Spleen (tissue), 11 donors: ENCODE measurements at regions not wholly inside any gene's neighbourhood (a gene's known extent, or its start where the extent isn't known, plus 50 kb on each side); places are given as distances from the start of the nearest gene placed in this dataset.

ENCODE experiments used
- DNase-seq: peaks from one replicate; pipeline ENCODE4 v3.0.0-alpha.2; 2020
- H3K27ac ChIP-seq, 8 donors: fragments of 200-600 bp; sonication (generic) in 7 of 8; 1 replicate in 4 of 8; 2 replicates in 4 of 8; pipeline versions ENCODE4 v1.5.0 to v1.8.0; 2016 to 2021; ENCODE audit warnings: inconsistent platforms in 4 of 8, mild to moderate bottlenecking in 4 of 8, moderate library complexity in 1 of 8
- H3K27me3 ChIP-seq, 7 donors: fragments of 200-600 bp; sonication (generic) in 6 of 7; replicated peaks in 1 of 7; 1 replicate in 4 of 7; 2 replicates in 3 of 7; pipeline versions ENCODE4 v1.5.0 to v1.8.0; 2016 to 2021; ENCODE audit warnings: inconsistent platforms in 3 of 7, mild to moderate bottlenecking in 1 of 7
- H3K36me3 ChIP-seq, 6 donors: fragments of 200-600 bp; sonication (generic) in 5 of 6; 1 replicate in 4 of 6; 2 replicates in 2 of 6; pipeline versions ENCODE4 v1.5.0 to v1.8.0; 2016 to 2021; ENCODE audit warnings: inconsistent platforms in 2 of 6
- H3K4me1 ChIP-seq, 6 donors: fragments of 200-600 bp; sonication (generic) in 5 of 6; 1 replicate in 3 of 6; 2 replicates in 3 of 6; pipeline versions ENCODE4 v1.5.0 to v1.8.0; 2016 to 2021; ENCODE audit warnings: inconsistent platforms in 3 of 6
- H3K4me3 ChIP-seq, 8 donors: fragments of 200-600 bp; sonication (generic) in 7 of 8; 1 replicate in 4 of 8; 2 replicates in 4 of 8; pipeline versions ENCODE4 v1.5.0 to v1.8.0; 2016 to 2021; ENCODE audit warnings: inconsistent platforms in 4 of 8, mild to moderate bottlenecking in 4 of 8, moderate library complexity in 2 of 8
- H3K9me3 ChIP-seq, 8 donors: fragments of 200-600 bp; sonication (generic) in 7 of 8; 1 replicate in 4 of 8; 2 replicates in 4 of 8; pipeline versions ENCODE4 v1.5.0 to v1.8.0; 2016 to 2021; ENCODE audit warnings: inconsistent platforms in 4 of 8
- POLR2A ChIP-seq, 3 donors: fragments of 450-650 bp; IDR thresholded peaks; one replicate each; pipeline ENCODE4 v1.5.1; 2017; ENCODE audit warnings: antibody characterized with exemption in 3 of 3, mild to moderate bottlenecking in 1 of 3
- POLR2AphosphoS5 ChIP-seq, 3 donors: sonication (generic); formaldehyde crosslinking; IDR thresholded peaks; one replicate each; pipeline ENCODE4 v1.5.1; 2017; ENCODE audit warnings: antibody characterized with exemption in 3 of 3
- WGBS, 5 donors: extraction: QIAGEN DNeasy Blood & Tissue Kit in 3 of 5; methylation state at CpG; one replicate each; pipeline versions ENCODE4 v1.1.5 to v1.1.7; 2013 to 2018; 5-methylcytosine and 5-hydroxymethylcytosine counted together
- intact Hi-C: fragments of 100-400 bp; cut with DNase I; formaldehyde crosslinking; loops from one replicate; pipeline ENCODE4 v1.15.0; 2023; ENCODE audit warnings: low total_unique reads
- TF ChIP-seq, protein P1 (sequence below), 11 experiments: fragments of 200-600 bp in 7 of 11; fragments of 450-650 bp in 4 of 11; sonication (generic) in 4 of 11; IDR thresholded peaks in 8 of 11; conservative IDR thresholded peaks in 3 of 11; 1 replicate in 7 of 11; 2 replicates in 4 of 11; pipeline versions ENCODE4 v1.4.0 to v1.8.0; 2016 to 2021; ENCODE audit warnings: antibody characterized with exemption in 11 of 11, inconsistent platforms in 4 of 11, mild to moderate bottlenecking in 1 of 11
- donor health status: healthy with polysubstance abuse.
- donor health status: DM: no; HTN: no; CAD: no; lungs with moderate emphysema.
- donor health status: DM: no; HTN: no; CAD: no.
- donor health status: Bipolar disorder and iron deficiency.
- donor health status: healthy.
- donor health status: DM: no; HTN: no; CAD: no.
- donor health status: DM: yes; HTN: yes; CAD: no.

DNA sequence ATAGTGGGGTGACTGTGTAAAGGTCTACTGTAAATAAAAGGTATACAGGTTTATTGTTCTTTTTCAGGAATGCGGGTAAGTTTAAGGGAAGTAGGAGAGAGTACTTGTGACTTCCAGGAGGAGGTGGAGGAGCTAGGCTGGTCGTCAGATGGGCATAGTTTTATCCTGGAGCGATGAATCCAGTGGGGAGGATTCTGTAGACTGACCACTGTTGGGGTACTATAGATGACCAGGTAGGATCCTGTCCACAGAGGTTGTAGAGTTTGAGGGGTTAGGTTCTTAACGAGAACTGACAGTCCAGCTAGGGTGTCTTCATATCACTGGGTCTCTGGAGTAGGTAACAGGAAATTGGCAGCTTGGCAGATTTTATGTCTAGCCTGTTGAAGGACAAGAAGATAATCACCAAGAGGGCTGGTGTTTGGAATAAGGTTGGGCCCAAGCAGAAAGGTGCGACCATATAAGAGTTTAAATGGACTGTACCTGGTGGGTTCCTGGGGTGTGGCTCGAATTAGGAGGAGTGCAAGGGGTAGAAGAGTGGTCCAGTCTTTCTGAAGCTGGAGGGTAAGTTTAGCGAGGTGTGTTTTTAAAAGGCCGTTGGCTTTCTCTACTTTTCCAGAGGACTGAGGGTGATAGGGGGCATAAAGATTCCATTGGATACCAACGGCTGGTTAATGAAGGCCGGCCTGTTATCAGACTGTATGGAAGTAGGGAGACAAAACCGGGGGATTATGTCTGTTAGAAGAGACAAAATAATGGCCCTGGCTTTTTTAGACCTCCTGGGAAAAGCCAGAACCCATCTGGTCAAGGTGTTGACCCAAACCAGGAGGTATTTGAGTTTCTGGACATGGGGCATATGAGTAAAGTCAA, 751.3 kb upstream of the ADGRB3 start:
- Histone ChIP-seq H3K4me1 (no peaks in the 10 kb centered on the region), H3K27me3 (no peaks in the 10 kb centered on the region), H3K9me3 (peaks cover 0 to 63% (median 20%) of the 10 kb centered on the region in 8 donors), H3K27ac (no peak overlapping the region), H3K36me3 (no peaks in the 10 kb centered on the region), H3K4me3 (no peak overlapping the region)
- TF ChIP-seq POLR2AphosphoS5 (IDR thresholded peaks at IDR 0.05) (no peak), POLR2A (IDR thresholded peaks at IDR 0.05) (no peak)
- TF ChIP-seq, protein P1, sequence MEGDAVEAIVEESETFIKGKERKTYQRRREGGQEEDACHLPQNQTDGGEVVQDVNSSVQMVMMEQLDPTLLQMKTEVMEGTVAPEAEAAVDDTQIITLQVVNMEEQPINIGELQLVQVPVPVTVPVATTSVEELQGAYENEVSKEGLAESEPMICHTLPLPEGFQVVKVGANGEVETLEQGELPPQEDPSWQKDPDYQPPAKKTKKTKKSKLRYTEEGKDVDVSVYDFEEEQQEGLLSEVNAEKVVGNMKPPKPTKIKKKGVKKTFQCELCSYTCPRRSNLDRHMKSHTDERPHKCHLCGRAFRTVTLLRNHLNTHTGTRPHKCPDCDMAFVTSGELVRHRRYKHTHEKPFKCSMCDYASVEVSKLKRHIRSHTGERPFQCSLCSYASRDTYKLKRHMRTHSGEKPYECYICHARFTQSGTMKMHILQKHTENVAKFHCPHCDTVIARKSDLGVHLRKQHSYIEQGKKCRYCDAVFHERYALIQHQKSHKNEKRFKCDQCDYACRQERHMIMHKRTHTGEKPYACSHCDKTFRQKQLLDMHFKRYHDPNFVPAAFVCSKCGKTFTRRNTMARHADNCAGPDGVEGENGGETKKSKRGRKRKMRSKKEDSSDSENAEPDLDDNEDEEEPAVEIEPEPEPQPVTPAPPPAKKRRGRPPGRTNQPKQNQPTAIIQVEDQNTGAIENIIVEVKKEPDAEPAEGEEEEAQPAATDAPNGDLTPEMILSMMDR (IDR thresholded peaks at IDR 0.05 in 8 of 11, conservative IDR thresholded peaks at IDR 0.05 in 3 of 11), result no peak
- DNase-seq, result no peak
- intact Hi-C loops, result no loop called here
- WGBS, 5 donors, result 78 to 92% (median 88%) methylated on average over 11 of the region's 11 CpGs

DNA sequence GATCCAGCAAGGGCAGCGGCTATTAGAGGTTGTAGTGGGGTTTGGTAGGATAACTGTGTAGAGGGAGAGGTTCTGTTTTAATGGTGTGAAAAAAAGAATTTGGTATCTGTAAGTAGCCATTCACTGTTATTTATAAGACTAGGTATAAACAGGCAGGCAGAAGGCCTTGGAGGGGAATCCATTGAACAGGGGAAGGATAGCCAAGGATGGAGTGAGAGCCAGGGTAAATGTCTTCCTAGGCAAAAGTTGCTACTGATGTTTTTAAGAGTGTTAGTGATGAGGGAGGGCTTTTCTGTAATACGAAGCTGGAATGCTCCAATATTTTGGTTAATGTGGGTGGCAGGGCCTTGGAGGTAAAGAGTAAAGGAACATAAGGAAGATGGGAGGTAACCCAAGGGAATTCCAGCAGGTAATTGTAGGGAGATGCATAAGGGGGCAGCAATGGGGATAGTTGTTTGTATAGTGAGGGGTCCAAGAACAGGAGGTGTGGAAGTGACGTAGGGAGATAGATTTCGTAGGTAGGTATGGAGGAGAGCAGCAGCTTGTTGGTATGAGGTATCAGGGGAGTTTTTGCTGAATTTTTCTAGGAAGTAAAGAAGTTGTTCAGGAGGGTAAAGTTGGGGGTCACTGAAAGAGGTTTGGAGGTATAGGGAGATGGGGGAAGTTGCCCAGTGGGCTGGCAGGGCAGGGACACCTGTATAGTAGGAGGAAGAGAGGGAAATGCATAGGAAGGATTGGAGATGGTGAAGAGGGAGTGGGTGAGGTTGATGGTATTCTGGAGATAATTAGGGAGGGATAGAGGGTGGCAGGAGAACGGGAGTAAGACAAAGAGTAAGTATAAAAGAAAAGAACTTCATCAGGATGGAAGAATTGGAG, 752.4 kb upstream of the ADGRB3 start:
- Histone ChIP-seq H3K9me3 (peaks cover 0 to 66% (median 19%) of the 10 kb centered on the region in 8 donors), H3K27ac (no peak overlapping the region), H3K4me3 (no peak overlapping the region), H3K36me3 (no peaks in the 10 kb centered on the region), H3K27me3 (no peaks in the 10 kb centered on the region), H3K4me1 (no peaks in the 10 kb centered on the region)
- 71 to 86% (median 74%) methylated on average over 5 of the region's 5 CpGs for WGBS, 5 donors
- TF ChIP-seq, protein P1 (IDR thresholded peaks at IDR 0.05 in 8 of 11, conservative IDR thresholded peaks at IDR 0.05 in 3 of 11), result no peak
- TF ChIP-seq POLR2A (IDR thresholded peaks at IDR 0.05), result no peak
- no peak for TF ChIP-seq POLR2AphosphoS5 (IDR thresholded peaks at IDR 0.05)
- intact Hi-C loops, result no loop called here
- DNase-seq, result no peak

DNA sequence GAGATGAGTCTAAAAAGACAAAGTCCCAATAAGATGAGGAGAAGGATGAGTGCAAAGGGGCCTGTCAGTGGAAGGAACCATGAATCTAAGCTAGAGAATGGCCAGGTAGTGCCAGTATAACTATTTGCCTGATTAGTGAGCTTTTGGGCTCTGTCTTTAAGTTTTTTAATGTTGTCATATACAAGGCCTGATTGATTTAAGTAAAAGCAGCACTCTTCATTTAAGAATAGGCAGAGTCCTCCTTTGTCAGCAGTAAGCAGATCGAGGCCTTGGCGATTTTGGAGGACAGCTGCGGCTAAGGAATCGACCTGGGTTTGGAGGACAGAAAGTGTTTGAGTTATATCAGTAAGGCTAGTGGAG, 753.4 kb upstream of the ADGRB3 start:
- intact Hi-C loops, result no loop called here
- no peak for DNase-seq
- no peak overlapping the region for H3K27ac ChIP-seq
- H3K9me3 ChIP-seq, result peaks cover 0 to 57% (median 14%) of the 10 kb centered on the region in 8 donors
- TF ChIP-seq POLR2AphosphoS5 (IDR thresholded peaks at IDR 0.05) (no peak), POLR2A (IDR thresholded peaks at IDR 0.05) (no peak)
- TF ChIP-seq, protein P1 (IDR thresholded peaks at IDR 0.05 in 8 of 11, conservative IDR thresholded peaks at IDR 0.05 in 3 of 11), result no peak
- WGBS, 5 donors, result 85 to 93% (median 86%) methylated on average over 4 of the region's 4 CpGs
- no peaks in the 10 kb centered on the region for H3K36me3 ChIP-seq
- H3K4me1 ChIP-seq, result no peaks in the 10 kb centered on the region
- H3K27me3 ChIP-seq, result no peaks in the 10 kb centered on the region
- H3K4me3 ChIP-seq, result no peak overlapping the region
